Thyroid gland (tissue), 4 donors: ENCODE measurements at regions not wholly inside any gene's neighbourhood (a gene's known extent, or its start where the extent isn't known, plus 50 kb on each side); places are given as distances from the start of the nearest gene placed in this dataset. TPM values are rescaled to one million over a fixed set of nuclear protein-coding genes. Genes with fewer than 3 reads are reported as not detected.
A peak's percentile ranks its signal among the peaks of the same experiment; 100 is the strongest.

Experiments used
- DNase-seq, 2 donors: peaks; one replicate each; pipeline ENCODE4 v3.0.0-alpha.2; 2019
- H3K27ac ChIP-seq, 3 donors: fragments of 200-600 bp; sonication (generic); 1 replicate in 2 of 3; 2 replicates in 1 of 3; pipeline ENCODE4 v1.5.1; 2016 to 2019; ENCODE audit warnings: mild to moderate bottlenecking in 1 of 3, moderate library complexity in 1 of 3
- H3K27me3 ChIP-seq: fragments of 200-600 bp; sonication (generic); one replicate; pipeline ENCODE4 v1.5.1; 2019
- H3K36me3 ChIP-seq, 2 donors: fragments of 200-600 bp; sonication (generic); one replicate each; pipeline ENCODE4 v1.5.1; 2016 to 2019
- H3K4me1 ChIP-seq, 2 donors: fragments of 200-600 bp; sonication (generic); one replicate each; pipeline ENCODE4 v1.5.1; 2017 to 2019
- H3K4me3 ChIP-seq, 3 donors: fragments of 200-600 bp; sonication (generic); replicated peaks in 1 of 3; 1 replicate in 2 of 3; 2 replicates in 1 of 3; pipeline ENCODE4 v1.5.1; 2016; ENCODE audit warnings: mild to moderate bottlenecking in 1 of 3
- H3K9me3 ChIP-seq: fragments of 200-600 bp; sonication (generic); one replicate; pipeline ENCODE4 v1.5.1; 2017
- POLR2A ChIP-seq, 2 donors: fragments of 450-650 bp; IDR thresholded peaks; one replicate each; pipeline ENCODE4 v1.6.1; 2017; ENCODE audit warnings: antibody characterized with exemption in 2 of 2, mild to moderate bottlenecking in 2 of 2, moderate library complexity in 1 of 2
- whole genome bisulfite sequencing, 2 donors: methylation state at CpG; one replicate each; pipeline ENCODE4 v1.1.5; 2017; 5-methylcytosine and 5-hydroxymethylcytosine counted together
- intact Hi-C: fragments of 100-400 bp; cut with DNase I; formaldehyde crosslinking; loops from one replicate; pipeline ENCODE4 v1.15.1; 2023
- small RNA-seq: library from RNA; depleted of rRNA; stranded (forward); fragments of <200 nt; gene quantifications from one replicate; pipeline ENCODE3, GENCODE V24; 2016
- TF ChIP-seq, protein P1 (sequence below), 6 experiments: fragments of 200-600 bp in 3 of 6; fragments of 450-650 bp in 3 of 6; sonication (generic) in 3 of 6; IDR thresholded peaks; one replicate each; pipeline ENCODE4 v1.5.1; 2016 to 2019; ENCODE audit warnings: antibody characterized with exemption in 6 of 6, mild to moderate bottlenecking in 2 of 6, inconsistent platforms in 1 of 6, moderate library complexity in 1 of 6

DNA sequence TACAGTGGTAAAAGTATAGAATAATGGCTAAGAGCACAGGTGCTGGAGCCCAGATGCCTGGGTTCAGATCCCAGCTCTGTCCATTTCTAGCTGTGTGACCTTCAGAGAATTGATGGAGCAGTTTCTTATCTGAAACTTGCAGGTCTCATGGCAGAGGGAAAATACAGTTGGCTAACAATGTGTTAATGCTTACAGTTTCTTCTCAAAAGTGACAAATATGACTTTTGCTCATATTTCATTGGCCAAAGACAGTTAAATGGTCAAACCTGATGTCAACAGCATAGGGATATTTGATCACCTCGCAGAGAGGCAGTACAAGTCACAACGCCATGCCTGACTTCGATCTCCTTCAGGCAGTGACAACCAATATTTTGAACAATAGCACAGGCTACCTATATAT lies 60.2 kb upstream of the LCORL start:
- no peak overlapping the region for H3K4me3 ChIP-seq
- H3K9me3 ChIP-seq: no peaks in the 10 kb centered on the region
- H3K36me3 ChIP-seq: no peaks in the 10 kb centered on the region
- H3K27me3 ChIP-seq: no peaks in the 10 kb centered on the region
- intact Hi-C loops: no loop called here
- no peak overlapping the region for H3K27ac ChIP-seq
- WGBS, 2 donors: 87 to 93% methylated on average over 3 of the region's 3 CpGs
- TF ChIP-seq POLR2A (IDR thresholded peaks at IDR 0.05): no peak
- TF ChIP-seq, protein P1, sequence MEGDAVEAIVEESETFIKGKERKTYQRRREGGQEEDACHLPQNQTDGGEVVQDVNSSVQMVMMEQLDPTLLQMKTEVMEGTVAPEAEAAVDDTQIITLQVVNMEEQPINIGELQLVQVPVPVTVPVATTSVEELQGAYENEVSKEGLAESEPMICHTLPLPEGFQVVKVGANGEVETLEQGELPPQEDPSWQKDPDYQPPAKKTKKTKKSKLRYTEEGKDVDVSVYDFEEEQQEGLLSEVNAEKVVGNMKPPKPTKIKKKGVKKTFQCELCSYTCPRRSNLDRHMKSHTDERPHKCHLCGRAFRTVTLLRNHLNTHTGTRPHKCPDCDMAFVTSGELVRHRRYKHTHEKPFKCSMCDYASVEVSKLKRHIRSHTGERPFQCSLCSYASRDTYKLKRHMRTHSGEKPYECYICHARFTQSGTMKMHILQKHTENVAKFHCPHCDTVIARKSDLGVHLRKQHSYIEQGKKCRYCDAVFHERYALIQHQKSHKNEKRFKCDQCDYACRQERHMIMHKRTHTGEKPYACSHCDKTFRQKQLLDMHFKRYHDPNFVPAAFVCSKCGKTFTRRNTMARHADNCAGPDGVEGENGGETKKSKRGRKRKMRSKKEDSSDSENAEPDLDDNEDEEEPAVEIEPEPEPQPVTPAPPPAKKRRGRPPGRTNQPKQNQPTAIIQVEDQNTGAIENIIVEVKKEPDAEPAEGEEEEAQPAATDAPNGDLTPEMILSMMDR (IDR thresholded peaks at IDR 0.05): no peak
- DNase-seq: no peak
- H3K4me1 ChIP-seq: no peaks in the 10 kb centered on the region

- intact Hi-C loops: no loop called here
- DNase-seq: no peak
- WGBS, 2 donors: 73 to 75% methylated on average over 5 of the region's 5 CpGs
- Histone ChIP-seq H3K27ac (no peak overlapping the region), H3K27me3 (no peaks in the 10 kb centered on the region), H3K9me3 (no peaks in the 10 kb centered on the region), H3K4me1 (no peaks in the 10 kb centered on the region), H3K36me3 (no peaks in the 10 kb centered on the region), H3K4me3 (no peak overlapping the region)
- TF ChIP-seq POLR2A (IDR thresholded peaks at IDR 0.05): no peak
- TF ChIP-seq, protein P1 (IDR thresholded peaks at IDR 0.05): no peak
Measured at GRCh38 chr4:18077808-18078207, 56.3 kb upstream of the LCORL start.

DNA sequence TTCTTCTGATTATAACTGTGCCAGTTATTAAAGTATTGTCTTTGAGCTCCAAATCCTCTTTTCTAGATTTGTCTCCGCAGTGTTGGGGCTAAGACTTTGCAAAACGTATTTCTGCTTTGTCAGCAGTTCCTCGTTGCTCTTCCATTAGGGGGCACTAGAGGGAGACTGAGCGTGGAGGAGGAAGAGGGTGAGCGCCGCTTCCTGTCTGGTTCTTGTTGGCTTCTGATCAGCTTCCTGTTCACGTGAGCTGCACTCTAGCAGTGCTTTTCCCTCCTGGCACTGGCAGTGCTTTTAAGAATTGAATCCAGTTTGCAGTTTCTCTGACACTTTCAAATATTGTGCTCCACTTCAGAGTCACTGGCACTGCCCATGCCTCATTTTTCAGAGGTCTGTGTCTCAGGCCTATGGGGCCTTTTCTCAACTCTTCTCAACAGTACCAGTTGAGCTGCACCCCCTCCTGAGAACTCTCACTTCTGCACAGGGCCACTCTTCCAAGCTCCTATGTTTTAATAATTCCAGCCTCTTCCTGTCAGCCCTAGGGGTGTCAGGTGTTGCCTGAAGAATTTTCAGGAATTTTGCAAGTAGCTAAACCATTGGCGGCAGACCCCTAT lies 54.4 kb upstream of the LCORL start:
- no peaks in the 10 kb centered on the region for H3K4me1 ChIP-seq
- H3K36me3 ChIP-seq: no peaks in the 10 kb centered on the region
- peak; percentile 3 for DNase-seq
- H3K9me3 ChIP-seq: no peaks in the 10 kb centered on the region
- no peak overlapping the region for H3K4me3 ChIP-seq
- H3K27me3 ChIP-seq: no peaks in the 10 kb centered on the region
- WGBS, 2 donors: 71 to 72% methylated on average over 8 of the region's 8 CpGs
- H3K27ac ChIP-seq: no peak overlapping the region
- TF ChIP-seq, protein P1 (IDR thresholded peaks at IDR 0.05): peak in 1 of 6 experiments; percentile 16
- TF ChIP-seq POLR2A (IDR thresholded peaks at IDR 0.05): no peak
- intact Hi-C loops: no loop called here

GRCh38 chr4:18071894-18072293 lies 50.3 kb upstream of the LCORL start:
- no peak for DNase-seq
- Histone ChIP-seq H3K4me1 (no peaks in the 10 kb centered on the region), H3K27ac (no peak overlapping the region), H3K9me3 (no peaks in the 10 kb centered on the region), H3K27me3 (no peaks in the 10 kb centered on the region), H3K4me3 (no peak overlapping the region), H3K36me3 (no peaks in the 10 kb centered on the region)
- intact Hi-C loops: no loop called here
- TF ChIP-seq, protein P1 (IDR thresholded peaks at IDR 0.05): no peak
- TF ChIP-seq POLR2A (IDR thresholded peaks at IDR 0.05): no peak

Small RNA genes in the stretch of these regions (small RNA-seq; reads per million reads assigned to genes)
- gene RNA5SP157: not detected
